ENCODE measurements at regions not wholly inside any gene's neighbourhood (a gene's known extent, or its start where the extent isn't known, plus 50 kb on each side); places are given as distances from the start of the nearest gene placed in this dataset.

DNA sequence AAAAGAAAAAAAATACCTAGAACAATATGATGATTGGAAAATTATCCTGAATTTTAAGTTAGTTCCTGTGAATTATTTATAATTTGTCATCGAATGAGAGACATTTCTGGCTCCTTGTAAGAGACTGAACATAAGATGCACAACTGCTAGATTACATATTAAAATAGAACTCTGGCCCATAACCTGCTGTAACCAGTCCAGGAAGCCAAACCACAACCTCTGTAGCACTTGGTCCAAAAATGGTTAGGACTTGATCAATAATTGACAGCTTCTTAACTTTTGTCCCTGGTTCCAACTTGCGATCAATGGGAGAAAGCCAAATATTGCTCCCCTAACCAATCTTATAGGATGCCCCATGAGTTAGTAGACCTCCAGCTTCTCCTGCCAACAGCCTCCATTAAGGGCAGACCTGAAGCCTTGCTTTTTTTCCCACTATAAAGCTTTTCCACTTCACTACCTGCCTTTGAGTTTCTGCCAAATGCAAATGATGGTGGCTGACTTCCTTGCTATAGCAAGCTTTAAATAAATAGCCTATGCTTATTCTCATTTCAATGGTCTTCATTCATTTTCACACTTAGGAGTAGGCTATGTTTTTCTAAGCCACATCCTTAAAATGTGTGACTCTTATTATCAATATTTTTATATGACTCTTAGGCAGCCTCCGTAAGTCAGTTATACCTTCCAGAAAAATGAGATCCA is 224.0 kb upstream of the ARHGEF26 start:
- Histone ChIP-seq H3K4me3 (no peak overlapping the region), H3K36me3 (no peaks in the 10 kb centered on the region), H3K4me1 (no peaks in the 10 kb centered on the region), H3K27me3 (no peaks in the 10 kb centered on the region), H3K27ac (no peak overlapping the region), H3K9me3 (no peaks in the 10 kb centered on the region)
- intact Hi-C loops (cut with DNase I) = no loop called here
- WGBS (ENCODE audit: insufficient coverage, low coverage, low lambda C conversion rate, missing lambda C conversion rate) = 56% methylated on average over 3 of the region's 3 CpGs
- ATAC-seq = no peak
- TF ChIP-seq CTCF (IDR thresholded peaks at IDR 0.05) (no peak), POLR2A (IDR thresholded peaks at IDR 0.05) (no peak)
- no peak for DNase-seq

GRCh38 chr3:153897842-153898241 is 223.3 kb upstream of the ARHGEF26 start:
- H3K36me3 ChIP-seq = no peaks in the 10 kb centered on the region
- no peaks in the 10 kb centered on the region for H3K27me3 ChIP-seq
- H3K4me3 ChIP-seq = no peak overlapping the region
- no peak for ATAC-seq
- no peak for TF ChIP-seq CTCF (IDR thresholded peaks at IDR 0.05)
- no peak for TF ChIP-seq POLR2A (IDR thresholded peaks at IDR 0.05)
- no peaks in the 10 kb centered on the region for H3K4me1 ChIP-seq
- no peaks in the 10 kb centered on the region for H3K9me3 ChIP-seq
- intact Hi-C loops (cut with DNase I) = no loop called here
- no peak for DNase-seq
- H3K27ac ChIP-seq = no peak overlapping the region

DNA sequence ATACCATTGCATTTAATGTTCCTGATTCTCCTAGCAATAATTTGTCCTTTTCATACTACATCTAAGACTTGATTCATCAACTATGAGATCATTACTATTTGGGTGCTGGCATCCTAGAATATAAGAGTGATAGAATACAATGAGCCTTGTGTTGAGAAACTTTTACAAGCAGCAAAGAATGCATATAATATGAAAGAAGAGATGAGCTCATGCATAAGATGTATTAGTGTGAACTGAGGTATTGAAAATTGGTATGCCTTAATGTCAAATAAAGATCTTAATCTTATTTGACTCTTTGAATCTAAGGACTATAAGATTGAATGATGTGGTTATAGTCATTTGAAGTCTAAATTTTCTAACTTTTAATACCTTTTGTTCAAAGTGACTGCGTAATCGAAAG is 220.0 kb upstream of the ARHGEF26 start:
- Histone ChIP-seq H3K36me3 (no peaks in the 10 kb centered on the region), H3K9me3 (no peaks in the 10 kb centered on the region), H3K4me3 (no peak overlapping the region), H3K27me3 (no peaks in the 10 kb centered on the region), H3K27ac (no peak overlapping the region), H3K4me1 (no peaks in the 10 kb centered on the region)
- TF ChIP-seq CTCF (IDR thresholded peaks at IDR 0.05) (no peak), POLR2A (IDR thresholded peaks at IDR 0.05) (no peak)
- intact Hi-C loops (cut with DNase I) = no loop called here
- ATAC-seq (no peak), DNase-seq (no peak)
- WGBS (ENCODE audit: insufficient coverage, low coverage, low lambda C conversion rate, missing lambda C conversion rate) = 83% methylated on average over 2 of the region's 2 CpGs

DNA sequence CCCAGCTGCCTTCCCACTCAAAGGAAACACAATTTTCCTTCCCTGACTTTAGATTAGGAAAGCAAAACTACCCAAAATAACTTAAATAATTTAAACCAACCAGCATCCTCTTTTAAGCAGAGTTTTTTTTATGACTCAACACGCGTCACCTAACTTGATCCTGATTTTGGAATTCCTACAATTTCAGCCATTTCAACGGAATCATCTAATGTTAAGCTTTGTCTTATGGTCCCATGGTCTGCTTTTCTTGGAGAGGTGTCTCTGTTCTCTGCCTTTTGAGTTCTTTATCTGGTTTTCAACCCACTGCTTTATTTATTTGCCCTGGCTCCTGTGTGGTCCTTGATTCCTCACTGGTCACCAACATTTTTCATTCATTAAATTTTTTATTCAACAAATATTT is 219.2 kb upstream of the ARHGEF26 start:
- no peak for ATAC-seq
- no peaks in the 10 kb centered on the region for H3K27me3 ChIP-seq
- no peaks in the 10 kb centered on the region for H3K36me3 ChIP-seq
- intact Hi-C loops (cut with DNase I) = no loop called here
- DNase-seq = no peak
- H3K27ac ChIP-seq = no peak overlapping the region
- WGBS (ENCODE audit: insufficient coverage, low coverage, low lambda C conversion rate, missing lambda C conversion rate) = 71% methylated on average over 3 of the region's 3 CpGs
- no peak overlapping the region for H3K4me3 ChIP-seq
- H3K4me1 ChIP-seq = no peaks in the 10 kb centered on the region
- H3K9me3 ChIP-seq = no peaks in the 10 kb centered on the region
- no peak for TF ChIP-seq CTCF (IDR thresholded peaks at IDR 0.05)
- TF ChIP-seq POLR2A (IDR thresholded peaks at IDR 0.05) = no peak

GRCh38 chr3:153903430-153903829 is 217.8 kb upstream of the ARHGEF26 start:
- intact Hi-C loops (cut with DNase I) = no loop called here
- H3K27ac ChIP-seq = no peak overlapping the region
- no peak for TF ChIP-seq CTCF (IDR thresholded peaks at IDR 0.05)
- no peak for TF ChIP-seq POLR2A (IDR thresholded peaks at IDR 0.05)
- DNase-seq (no peak), ATAC-seq (no peak)
- H3K4me3 ChIP-seq = no peak overlapping the region
- H3K4me1 ChIP-seq = no peaks in the 10 kb centered on the region
- no peaks in the 10 kb centered on the region for H3K27me3 ChIP-seq
- no peaks in the 10 kb centered on the region for H3K9me3 ChIP-seq
- no peaks in the 10 kb centered on the region for H3K36me3 ChIP-seq
